ENCODE measurements at regions not wholly inside any gene's neighbourhood (a gene's known extent, or its start where the extent isn't known, plus 50 kb on each side); places are given as distances from the start of the nearest gene placed in this dataset.

- H3K79me2 ChIP-seq (ENCODE audit: low read length) = no peaks in the 10 kb centered on the region
- no peak overlapping the region for H2AFZ ChIP-seq (ENCODE audit: low read length)
- no peaks in the 10 kb centered on the region for H3K36me3 ChIP-seq (ENCODE audit: low read depth, low read length)
- H4K20me1 ChIP-seq (ENCODE audit: low read length) = no peaks in the 10 kb centered on the region
- ATAC-seq (no peak), DNase-seq (no peak)
- no peak overlapping the region for H3K27ac ChIP-seq (ENCODE audit: low read length)
- no TSS peak for BruUV-seq (replicated peaks)
- H3K9me2 ChIP-seq (replicated peaks; ENCODE audit: low read length) = no peaks in the 10 kb centered on the region
- H3K9me3 ChIP-seq (ENCODE audit: low read length) = no peaks in the 10 kb centered on the region
- TF ChIP-seq CTCF (conservative IDR thresholded peaks at IDR 0.05; ENCODE audit: low read depth, low read length) (no peak), EZH2 (IDR thresholded peaks at IDR 0.05; ENCODE audit: low read length, unreplicated experiment) (no peak)
- H3K4me3 ChIP-seq (ENCODE audit: low read length) = no peak overlapping the region
- H3K4me1 ChIP-seq (ENCODE audit: insufficient read depth, low read length) = no peaks in the 10 kb centered on the region
- POLR2A ChIA-PET (ENCODE audit: unreplicated experiment) = no interaction called here
- no peak overlapping the region for H3K9ac ChIP-seq (ENCODE audit: low read length)
- H3K27me3 ChIP-seq (ENCODE audit: low read length) = no peaks in the 10 kb centered on the region
- CTCF ChIA-PET = no interaction called here
- no peak overlapping the region for H3K4me2 ChIP-seq (ENCODE audit: low read length)
- intact Hi-C loops (cut with micrococcal nuclease) = loop anchor here (10.0 kb wide), 3 partner anchors 117 to 507 kb away; no protein-coding TSS in a partner anchor
- no peaks in the 10 kb centered on the region for H3F3A ChIP-seq (ENCODE audit: low read length, unreplicated experiment)
These were observed 582.9 kb upstream of the PIK3C3 start for GRCh38 chr18:41372046-41372665.

- no peak for DNase-seq
- no peak for TF ChIP-seq EZH2 (IDR thresholded peaks at IDR 0.05; ENCODE audit: low read length, unreplicated experiment)
- no peak for TF ChIP-seq CTCF (conservative IDR thresholded peaks at IDR 0.05; ENCODE audit: low read depth, low read length)
- TF ChIP-seq EZH2phosphoT487 (IDR thresholded peaks at IDR 0.05; ENCODE audit: borderline replicate concordance, low read length) = no peak
- Histone ChIP-seq H3K36me3 (ENCODE audit: low read depth, low read length) (no peaks in the 10 kb centered on the region), H3K9ac (ENCODE audit: low read length) (no peak overlapping the region), H3F3A (ENCODE audit: low read length, unreplicated experiment) (no peaks in the 10 kb centered on the region), H3K27me3 (ENCODE audit: low read length) (no peaks in the 10 kb centered on the region), H3K4me2 (ENCODE audit: low read length) (no peak overlapping the region), H3K9me3 (ENCODE audit: low read length) (no peaks in the 10 kb centered on the region), H4K20me1 (ENCODE audit: low read length) (no peaks in the 10 kb centered on the region), H3K4me1 (ENCODE audit: insufficient read depth, low read length) (no peaks in the 10 kb centered on the region), H2AFZ (ENCODE audit: low read length) (no peak overlapping the region), H3K9me2 (replicated peaks; ENCODE audit: low read length) (no peaks in the 10 kb centered on the region), H3K79me2 (ENCODE audit: low read length) (no peaks in the 10 kb centered on the region), H3K4me3 (ENCODE audit: low read length) (no peak overlapping the region), H3K27ac (ENCODE audit: low read length) (no peak overlapping the region)
- BruUV-seq (replicated peaks) = no TSS peak
- CTCF ChIA-PET = no interaction called here
- intact Hi-C loops (cut with micrococcal nuclease) = loop anchor here (10.0 kb wide), 3 partner anchors 117 to 507 kb away; no protein-coding TSS in a partner anchor
- ATAC-seq = no peak
- POLR2A ChIA-PET (ENCODE audit: unreplicated experiment) = no interaction called here
These were observed 583.6 kb upstream of the PIK3C3 start for GRCh38 chr18:41371156-41372045.

- TF ChIP-seq CTCF (conservative IDR thresholded peaks at IDR 0.05; ENCODE audit: low read depth, low read length) (no peak), EZH2 (IDR thresholded peaks at IDR 0.05; ENCODE audit: low read length, unreplicated experiment) (no peak), EZH2phosphoT487 (IDR thresholded peaks at IDR 0.05; ENCODE audit: borderline replicate concordance, low read length) (no peak)
- Histone ChIP-seq H3K27me3 (ENCODE audit: low read length) (no peaks in the 10 kb centered on the region), H3K4me1 (ENCODE audit: insufficient read depth, low read length) (no peaks in the 10 kb centered on the region), H3K9ac (ENCODE audit: low read length) (no peak overlapping the region), H4K20me1 (ENCODE audit: low read length) (no peaks in the 10 kb centered on the region), H3K4me3 (ENCODE audit: low read length) (no peak overlapping the region), H3K36me3 (ENCODE audit: low read depth, low read length) (no peaks in the 10 kb centered on the region), H3F3A (ENCODE audit: low read length, unreplicated experiment) (no peaks in the 10 kb centered on the region), H3K79me2 (ENCODE audit: low read length) (no peaks in the 10 kb centered on the region), H3K9me2 (replicated peaks; ENCODE audit: low read length) (no peaks in the 10 kb centered on the region), H3K9me3 (ENCODE audit: low read length) (no peaks in the 10 kb centered on the region), H3K27ac (ENCODE audit: low read length) (no peak overlapping the region), H2AFZ (ENCODE audit: low read length) (no peak overlapping the region), H3K4me2 (ENCODE audit: low read length) (no peak overlapping the region)
- ATAC-seq (no peak), DNase-seq (no peak)
- no TSS peak for BruUV-seq (replicated peaks)
- ChIA-PET POLR2A (ENCODE audit: unreplicated experiment) (no interaction called here), CTCF (no interaction called here)
- intact Hi-C loops (cut with micrococcal nuclease) = loop anchor here (10.0 kb wide), 3 partner anchors 116 to 506 kb away; no protein-coding TSS in a partner anchor
These were observed 584.3 kb upstream of the PIK3C3 start for GRCh38 chr18:41370740-41371139.
